HG03354 (cell line): ENCODE measurements at regions not wholly inside any gene's neighbourhood (a gene's known extent, or its start where the extent isn't known, plus 50 kb on each side); places are given as distances from the start of the nearest gene placed in this dataset.

Experiments
- ATAC-seq: cut with Tn5 transposase; IDR thresholded peaks from one replicate; pipeline ENCODE4 v1.9.1; 2021; ENCODE audit warnings: mild to moderate bottlenecking; ENCODE audit not compliant: unreplicated experiment, poor library complexity, severe bottlenecking

DNA sequence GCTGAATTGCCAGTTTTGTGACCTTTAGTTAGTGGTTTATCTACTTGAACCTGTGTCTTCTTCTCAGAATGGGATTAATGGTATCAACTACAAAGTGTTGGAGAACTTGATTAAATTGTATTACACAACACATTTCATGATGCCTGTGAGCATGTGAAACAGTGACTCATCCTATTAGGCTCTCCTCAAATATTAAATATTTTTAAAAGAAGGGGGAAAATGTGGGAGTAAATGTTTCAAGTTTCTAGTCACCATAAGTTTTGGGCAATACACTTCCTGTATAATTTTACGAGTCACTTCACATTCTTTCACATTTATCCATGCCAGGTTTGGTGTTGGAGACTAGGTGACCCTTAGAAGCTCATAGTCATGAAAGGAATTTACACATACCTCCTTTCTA, 147.0 kb downstream of the HS3ST1 start:
- ATAC-seq, result no peak

DNA sequence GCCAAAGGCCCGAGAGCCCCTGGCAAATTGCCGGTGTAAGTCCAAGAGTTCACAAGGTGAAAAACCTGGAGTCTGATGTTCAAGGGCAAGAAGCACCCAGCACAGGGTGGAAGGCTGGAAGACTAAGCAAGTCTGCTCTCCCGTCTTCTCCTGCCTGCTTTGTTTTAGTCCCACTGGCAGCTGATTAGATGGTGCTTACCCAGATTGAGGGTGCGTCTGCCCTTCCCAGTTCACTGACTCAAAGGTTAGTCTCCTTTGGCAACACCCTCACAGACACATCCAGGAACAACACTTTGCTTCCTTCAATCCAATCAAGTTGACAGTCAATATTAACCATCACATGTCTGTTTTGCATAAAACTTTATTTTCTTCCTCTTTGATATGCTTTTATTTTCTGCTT, 157.4 kb downstream of the HS3ST1 start:
- no peak for ATAC-seq

DNA sequence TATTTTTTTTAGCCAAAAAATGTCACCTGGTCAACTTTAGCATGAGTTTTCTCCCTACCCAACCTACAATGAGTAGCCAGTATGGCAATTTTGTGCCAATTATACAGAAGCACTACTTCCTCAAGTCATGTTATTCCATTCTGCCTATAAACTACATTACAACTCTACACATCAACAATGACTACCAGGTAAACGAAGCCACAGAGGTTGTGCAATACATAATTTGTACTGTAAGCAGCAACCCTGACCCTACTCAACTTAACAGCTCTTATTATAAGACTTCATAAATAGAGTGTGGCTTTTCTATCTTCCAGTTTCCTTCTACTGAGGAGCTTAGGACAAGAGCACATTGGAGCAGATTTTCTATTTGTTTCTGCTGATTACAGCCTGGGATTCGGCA, 160.5 kb downstream of the HS3ST1 start:
- no peak for ATAC-seq

DNA sequence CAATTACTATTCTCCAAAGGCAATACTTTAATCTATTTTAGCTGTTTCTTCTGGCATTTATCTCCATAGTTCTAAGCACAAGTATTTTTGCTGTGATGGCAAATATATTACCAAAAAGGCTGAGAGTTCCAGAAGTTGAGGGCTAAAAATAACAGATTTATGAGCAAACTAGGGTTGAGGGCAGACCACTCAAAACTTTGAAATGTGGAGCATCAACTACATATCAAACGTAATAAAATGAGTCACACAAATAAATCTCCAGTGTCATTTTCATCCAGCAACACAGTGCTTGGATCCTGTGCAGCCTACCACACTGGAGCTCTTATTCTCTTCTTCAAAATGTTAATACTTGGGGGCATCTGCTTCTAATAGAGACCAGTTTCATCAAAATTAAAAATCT, 163.9 kb downstream of the HS3ST1 start:
- no peak for ATAC-seq

DNA sequence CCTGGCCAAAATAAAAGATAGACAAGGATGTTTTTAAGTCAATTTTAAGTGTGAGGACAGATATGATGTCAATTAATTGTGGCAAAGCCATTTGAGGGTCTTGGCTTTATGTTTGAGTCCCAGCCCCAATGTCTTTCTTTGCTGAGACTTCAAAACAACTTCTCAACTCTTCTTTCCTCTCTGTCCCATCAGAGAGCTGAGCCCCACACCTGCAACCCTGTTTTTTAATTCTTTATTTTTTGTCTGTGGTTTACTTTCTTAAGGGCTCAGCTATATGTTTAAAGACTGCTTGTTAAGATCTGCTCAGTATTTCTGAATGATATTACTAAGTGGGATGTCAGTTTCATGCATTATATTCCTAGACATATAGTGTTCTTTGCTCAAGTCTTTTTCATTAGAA, 164.3 kb downstream of the HS3ST1 start:
- no peak for ATAC-seq

GRCh38 chr4:11263208-11263607, 165.5 kb downstream of the HS3ST1 start:
- ATAC-seq, result no peak

DNA sequence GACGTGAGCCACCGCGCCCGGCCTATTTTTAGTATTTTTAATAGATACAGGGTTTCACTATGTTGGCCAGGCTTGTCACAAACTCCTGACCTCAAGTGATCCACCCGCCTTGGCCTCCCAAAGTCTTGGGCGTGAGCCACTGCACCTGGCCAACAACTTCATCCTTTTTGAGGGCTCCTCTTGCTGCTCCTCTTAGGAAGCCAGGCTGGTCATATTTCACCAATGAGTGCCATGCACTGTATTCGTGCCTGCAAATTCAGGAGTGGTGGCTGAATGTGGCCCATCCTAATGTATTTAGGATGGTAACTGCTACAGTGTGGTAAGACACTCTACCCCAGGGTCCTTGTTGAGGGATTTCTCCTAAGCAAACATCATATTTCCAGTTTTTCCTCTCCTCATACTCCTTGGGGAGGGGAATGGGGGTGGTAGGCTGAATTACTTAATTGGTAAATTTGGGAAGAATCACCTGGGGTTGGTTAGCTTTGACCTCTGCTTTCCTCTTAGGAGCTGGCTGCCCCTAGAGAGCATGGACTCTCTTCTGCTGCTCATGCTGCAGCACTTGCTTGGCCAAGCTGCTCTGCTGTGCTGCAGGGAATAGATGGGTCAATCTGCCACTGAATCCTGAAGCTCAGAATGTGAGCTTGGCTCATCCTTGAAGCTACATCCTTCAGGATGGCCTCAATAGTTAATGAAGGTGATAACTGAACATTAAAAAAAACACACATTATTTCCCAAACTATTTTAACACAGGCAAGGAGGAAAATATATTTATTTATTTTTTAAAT, 167.4 kb downstream of the HS3ST1 start:
- no peak for ATAC-seq

GRCh38 chr4:11259837-11260236, 168.9 kb downstream of the HS3ST1 start:
- ATAC-seq, result no peak

GRCh38 chr4:11252149-11252548, 176.5 kb downstream of the HS3ST1 start:
- no peak for ATAC-seq

- ATAC-seq, result peak; percentile 63
These were observed 178.2 kb downstream of the HS3ST1 start for GRCh38 chr4:11250510-11250909.

GRCh38 chr4:11232015-11232414, 196.7 kb downstream of the HS3ST1 start:
- no peak for ATAC-seq

- ATAC-seq, result no peak
These were observed 197.8 kb downstream of the HS3ST1 start for GRCh38 chr4:11230866-11231265.

- no peak for ATAC-seq
These were observed 200.2 kb downstream of the HS3ST1 start for GRCh38 chr4:11228530-11228929.

- no peak for ATAC-seq
These were observed 205.4 kb downstream of the HS3ST1 start for GRCh38 chr4:11223311-11223710.

DNA sequence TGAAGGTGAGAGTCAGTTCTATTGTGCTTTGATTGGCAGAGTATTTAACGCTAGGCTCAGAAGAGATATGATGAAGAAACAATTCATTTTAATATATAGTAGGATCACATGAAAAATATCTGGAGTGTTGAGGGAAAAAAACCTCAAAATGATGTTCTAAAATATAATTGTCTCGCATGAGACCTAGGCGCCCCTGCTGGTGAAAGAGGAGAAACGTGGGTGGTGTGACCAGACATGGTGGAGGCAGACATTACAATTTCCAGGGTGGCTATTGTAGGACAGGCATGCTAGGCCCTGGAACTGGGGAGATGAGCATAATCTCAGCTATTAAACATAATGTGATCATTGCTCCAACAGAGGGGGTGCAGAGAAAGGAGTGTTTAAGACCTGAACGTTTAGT, 210.0 kb downstream of the HS3ST1 start:
- ATAC-seq, result no peak

- ATAC-seq, result no peak
These were observed 212.2 kb downstream of the HS3ST1 start for GRCh38 chr4:11216520-11216919.

DNA sequence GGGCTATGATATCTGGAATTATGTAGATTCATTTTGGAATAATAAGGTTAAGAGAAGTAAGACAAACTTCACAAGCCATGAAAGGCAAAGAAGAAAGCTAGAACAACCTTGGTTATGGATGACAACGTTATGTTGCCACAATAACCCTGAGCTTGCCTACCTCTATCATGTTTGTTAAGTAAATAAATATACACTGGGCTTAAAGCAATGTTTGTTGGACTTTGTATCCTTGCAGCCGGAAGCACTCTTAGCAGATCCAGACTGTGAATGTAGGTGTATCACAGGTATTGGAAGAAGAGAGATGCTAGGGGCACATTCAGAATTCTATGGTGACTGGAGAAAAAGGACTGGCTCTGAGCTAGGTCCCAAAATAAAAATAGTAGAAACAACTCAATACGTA, 214.4 kb downstream of the HS3ST1 start:
- no peak for ATAC-seq

- no peak for ATAC-seq
These were observed 218.9 kb downstream of the HS3ST1 start for GRCh38 chr4:11209826-11210225.

- no peak for ATAC-seq
These were observed 227.4 kb downstream of the HS3ST1 start for GRCh38 chr4:11201256-11201655.

DNA sequence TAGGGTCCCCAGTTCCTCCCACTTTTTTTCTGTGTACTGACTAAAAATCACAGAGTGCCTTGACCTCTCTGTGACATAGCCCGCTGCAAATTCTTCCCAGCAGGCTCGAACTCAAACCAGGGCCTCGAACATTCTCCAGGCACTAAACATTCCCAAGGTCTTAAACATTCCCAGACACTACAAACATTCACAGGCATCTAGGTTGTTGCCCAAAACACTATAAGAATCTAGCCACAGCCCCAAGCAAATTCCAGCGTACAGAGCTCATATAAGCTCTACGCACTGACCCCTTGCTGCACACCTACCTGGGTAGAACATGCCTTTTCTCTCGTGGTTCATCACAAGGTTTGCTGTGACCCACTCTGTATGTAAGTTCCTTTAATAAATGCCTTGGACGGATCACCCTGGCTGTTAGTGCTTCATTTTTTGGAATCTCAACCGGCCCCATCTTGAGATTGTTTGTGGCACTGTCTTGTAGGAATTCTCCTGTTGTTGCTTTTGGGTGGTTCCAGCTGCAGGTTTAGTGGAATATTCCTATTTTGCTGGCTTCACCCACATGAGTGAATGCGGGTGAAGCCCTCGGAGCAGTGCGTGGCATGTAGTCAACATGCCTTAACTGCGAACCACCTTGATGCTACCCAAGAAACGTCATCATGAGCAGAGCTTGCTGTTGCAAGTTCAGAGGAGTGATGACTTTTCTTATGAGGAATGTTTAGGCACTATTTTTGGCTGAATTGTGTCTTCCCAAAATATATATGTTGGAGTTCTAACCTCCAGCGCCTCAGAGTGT, 230.0 kb downstream of the HS3ST1 start:
- ATAC-seq, result no peak

DNA sequence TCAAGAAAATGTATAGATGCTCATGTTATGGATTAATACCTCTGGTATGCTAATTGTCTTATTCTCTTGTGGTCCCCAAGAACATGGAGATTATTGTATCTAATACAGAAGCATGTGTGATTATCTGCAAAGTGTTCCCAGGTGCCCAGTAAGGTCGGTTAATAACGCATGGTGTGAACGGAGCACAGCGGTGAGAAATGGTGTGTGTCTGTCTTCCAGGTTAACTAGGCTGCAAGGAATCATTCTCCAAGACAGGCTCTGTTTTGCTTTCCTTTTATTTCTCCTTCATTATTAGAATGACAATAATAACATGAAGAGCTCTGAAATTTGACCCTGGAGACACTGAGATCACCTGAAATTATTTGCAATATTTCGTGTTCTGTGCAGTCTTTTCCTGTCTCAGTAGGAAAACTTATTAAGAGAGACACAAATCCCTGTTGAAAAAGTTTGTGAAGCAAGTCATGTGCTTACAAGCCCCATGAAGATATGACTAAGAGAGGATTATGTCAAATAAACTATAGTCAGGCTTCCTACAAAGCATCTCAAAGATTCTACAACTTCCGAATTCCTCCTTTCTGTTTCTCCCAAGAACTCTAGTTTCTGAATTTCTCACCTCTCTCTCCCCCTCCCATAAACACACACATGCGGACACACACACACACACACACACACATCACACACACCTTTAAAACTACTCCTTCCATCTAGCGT, 230.9 kb downstream of the HS3ST1 start:
- no peak for ATAC-seq
